WTC11 (cell line): ENCODE measurements at regions not wholly inside any gene's neighbourhood (a gene's known extent, or its start where the extent isn't known, plus 50 kb on each side); places are given as distances from the start of the nearest gene placed in this dataset.
"Not testable (repeated sequence)": the region's sequence is repeated elsewhere in the genome, so short reads cannot be mapped to it uniquely, and the experiment has no call there.

ENCODE experiments used
- ATAC-seq: fragments of 200-7000 bp; cut with Tn5 transposase; 2 replicates; pipeline ENCODE4 v1.10.0; 2021; ENCODE audit warnings: mild to moderate bottlenecking, moderate library complexity
- CTCF ChIA-PET: fragments of 300-600 bp; sonication (Branson Sonifier 250); formaldehyde crosslinking; loops from one replicate; lab custom pipeline; 2021; ENCODE audit warnings: antibody characterized with exemption; lab: Charles Lee
- POLR2A ChIA-PET: fragments of 350-600 bp; sonication (Branson Sonifier 250); formaldehyde crosslinking; loops from one replicate; lab custom pipeline; 2021; ENCODE audit warnings: antibody characterized with exemption; lab: Charles Lee
- DNase-seq: peaks from one replicate; pipeline ENCODE4 v3.0.0; 2021; ENCODE audit warnings: low spot score
- H3K27ac Mint-ChIP-seq: 2 replicates; pipeline ENCODE4 v1.8.0; 2021; ENCODE audit warnings: mixed read lengths
- H3K27me3 Mint-ChIP-seq: 2 replicates; pipeline ENCODE4 v1.8.0; 2021; ENCODE audit warnings: low read depth, mild to moderate bottlenecking, moderate library complexity, mixed read lengths
- H3K36me3 Mint-ChIP-seq: 2 replicates; pipeline ENCODE4 v1.8.0; 2021; ENCODE audit warnings: mixed read lengths
- H3K4me1 Mint-ChIP-seq: 2 replicates; pipeline ENCODE4 v1.8.0; 2022; ENCODE audit warnings: mixed read lengths
- H3K4me3 Mint-ChIP-seq: 2 replicates; pipeline ENCODE4 v1.8.0; 2021; ENCODE audit warnings: mild to moderate bottlenecking, moderate library complexity, mixed read lengths
- H3K9me3 Mint-ChIP-seq: 2 replicates; pipeline ENCODE4 v1.8.0; 2021; ENCODE audit warnings: mixed read lengths
- ATF1 ChIP-seq: sonication (generic); formaldehyde crosslinking; IDR thresholded peaks from 2 replicates; pipeline ENCODE4 v1.8.1; 2023; ENCODE audit warnings: mild to moderate bottlenecking, moderate library complexity, missing genetic modification reagents
- NR3C1 ChIP-seq: sonication (generic); formaldehyde crosslinking; conservative IDR thresholded peaks from 2 replicates; pipeline ENCODE4 v1.8.1; 2023; ENCODE audit warnings: low read depth, mild to moderate bottlenecking, missing genetic modification reagents
- OVOL2 ChIP-seq: fragments of 250-450 bp; sonication (Bioruptor Pico); IDR thresholded peaks from 2 replicates; pipeline ENCODE4 v1.9.0; 2021; ENCODE audit warnings: mild to moderate bottlenecking, borderline replicate concordance
- SMAD4 ChIP-seq: sonication (generic); formaldehyde crosslinking; IDR thresholded peaks from 2 replicates; pipeline ENCODE4 v1.8.0; 2022; ENCODE audit warnings: mild to moderate bottlenecking, missing genetic modification reagents
- TF ChIP-seq, protein P1 (sequence below): sonication (generic); formaldehyde crosslinking; IDR thresholded peaks from 2 replicates; pipeline ENCODE4 v1.8.0; 2023; ENCODE audit warnings: missing genetic modification reagents
- TF ChIP-seq, protein P2 (sequence below): sonication (generic); formaldehyde crosslinking; IDR thresholded peaks from 2 replicates; pipeline ENCODE4 v1.8.1; 2023; ENCODE audit warnings: mild to moderate bottlenecking, missing genetic modification reagents
- TF ChIP-seq, protein P3 (sequence below): sonication (generic); formaldehyde crosslinking; IDR thresholded peaks from 2 replicates; pipeline ENCODE4 v1.8.0; 2022; ENCODE audit warnings: mild to moderate bottlenecking, missing genetic modification reagents
- TF ChIP-seq, protein P4 (sequence below): sonication (generic); formaldehyde crosslinking; IDR thresholded peaks from 2 replicates; pipeline ENCODE4 v1.8.1; 2023; ENCODE audit warnings: mild to moderate bottlenecking, missing genetic modification reagents, moderate library complexity
- TF ChIP-seq, protein P5 (sequence below): fragments of 250-450 bp; sonication (Bioruptor Pico); IDR thresholded peaks from 2 replicates; pipeline ENCODE4 v1.9.0; 2021; ENCODE audit warnings: mild to moderate bottlenecking
- TF ChIP-seq, protein P6 (sequence below): fragments of 250-450 bp; sonication (Bioruptor Pico); IDR thresholded peaks from 2 replicates; pipeline ENCODE4 v1.9.0; 2021; ENCODE audit warnings: mild to moderate bottlenecking
- TF ChIP-seq, protein P7 (sequence below): sonication (generic); formaldehyde crosslinking; IDR thresholded peaks from 2 replicates; pipeline ENCODE4 v1.8.1; 2022; ENCODE audit warnings: mild to moderate bottlenecking, missing genetic modification reagents, moderate library complexity, borderline replicate concordance
- TF ChIP-seq, protein P8 (sequence below): fragments of 200-600 bp; IDR thresholded peaks from 2 replicates; pipeline ENCODE4 v1.8.0; 2022; ENCODE audit warnings: antibody characterized with exemption

DNA sequence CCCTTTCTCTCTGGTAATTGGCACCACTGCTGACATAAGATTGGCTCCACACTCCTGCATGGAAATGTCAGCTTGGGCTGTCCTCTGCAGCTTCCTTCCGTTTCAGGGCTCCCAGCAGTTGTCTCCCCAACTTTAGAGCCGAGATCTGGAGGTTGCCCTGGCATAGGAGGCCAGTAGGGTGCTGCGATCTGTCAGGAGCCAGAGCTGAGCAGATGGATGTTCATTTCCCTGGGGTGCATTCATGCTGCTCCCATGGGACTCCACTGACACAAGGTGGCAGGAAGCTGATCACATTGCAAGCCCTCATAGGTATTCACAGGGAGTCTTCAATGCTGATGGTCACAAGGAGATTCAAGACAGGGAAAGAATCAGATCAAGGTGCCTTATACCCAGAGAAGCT, 116.6 kb upstream of the RAI2 start:
- Mint-ChIP-seq H3K4me3 (no peak overlapping the region), H3K9me3 (0 out of 2 replicates have a peak, but pooled peaks cover 2% of the 10 kb centered on the region), H3K36me3 (no peaks in the 10 kb centered on the region), H3K4me1 (peaks cover 9% of the 10 kb centered on the region), H3K27ac (no peak overlapping the region), H3K27me3 (no peaks in the 10 kb centered on the region; the same call in 1 of the 2 replicates)
- ATAC-seq (no peak), DNase-seq (no peak)
- CTCF ChIA-PET = no interaction called here
- TF ChIP-seq, protein P1, sequence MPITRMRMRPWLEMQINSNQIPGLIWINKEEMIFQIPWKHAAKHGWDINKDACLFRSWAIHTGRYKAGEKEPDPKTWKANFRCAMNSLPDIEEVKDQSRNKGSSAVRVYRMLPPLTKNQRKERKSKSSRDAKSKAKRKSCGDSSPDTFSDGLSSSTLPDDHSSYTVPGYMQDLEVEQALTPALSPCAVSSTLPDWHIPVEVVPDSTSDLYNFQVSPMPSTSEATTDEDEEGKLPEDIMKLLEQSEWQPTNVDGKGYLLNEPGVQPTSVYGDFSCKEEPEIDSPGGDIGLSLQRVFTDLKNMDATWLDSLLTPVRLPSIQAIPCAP = no peak
- TF ChIP-seq ATF1 (CRISPR knock-in tag) = no peak
- TF ChIP-seq, protein P2, sequence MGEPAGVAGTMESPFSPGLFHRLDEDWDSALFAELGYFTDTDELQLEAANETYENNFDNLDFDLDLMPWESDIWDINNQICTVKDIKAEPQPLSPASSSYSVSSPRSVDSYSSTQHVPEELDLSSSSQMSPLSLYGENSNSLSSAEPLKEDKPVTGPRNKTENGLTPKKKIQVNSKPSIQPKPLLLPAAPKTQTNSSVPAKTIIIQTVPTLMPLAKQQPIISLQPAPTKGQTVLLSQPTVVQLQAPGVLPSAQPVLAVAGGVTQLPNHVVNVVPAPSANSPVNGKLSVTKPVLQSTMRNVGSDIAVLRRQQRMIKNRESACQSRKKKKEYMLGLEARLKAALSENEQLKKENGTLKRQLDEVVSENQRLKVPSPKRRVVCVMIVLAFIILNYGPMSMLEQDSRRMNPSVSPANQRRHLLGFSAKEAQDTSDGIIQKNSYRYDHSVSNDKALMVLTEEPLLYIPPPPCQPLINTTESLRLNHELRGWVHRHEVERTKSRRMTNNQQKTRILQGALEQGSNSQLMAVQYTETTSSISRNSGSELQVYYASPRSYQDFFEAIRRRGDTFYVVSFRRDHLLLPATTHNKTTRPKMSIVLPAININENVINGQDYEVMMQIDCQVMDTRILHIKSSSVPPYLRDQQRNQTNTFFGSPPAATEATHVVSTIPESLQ = no peak
- POLR2A ChIA-PET = no interaction called here

DNA sequence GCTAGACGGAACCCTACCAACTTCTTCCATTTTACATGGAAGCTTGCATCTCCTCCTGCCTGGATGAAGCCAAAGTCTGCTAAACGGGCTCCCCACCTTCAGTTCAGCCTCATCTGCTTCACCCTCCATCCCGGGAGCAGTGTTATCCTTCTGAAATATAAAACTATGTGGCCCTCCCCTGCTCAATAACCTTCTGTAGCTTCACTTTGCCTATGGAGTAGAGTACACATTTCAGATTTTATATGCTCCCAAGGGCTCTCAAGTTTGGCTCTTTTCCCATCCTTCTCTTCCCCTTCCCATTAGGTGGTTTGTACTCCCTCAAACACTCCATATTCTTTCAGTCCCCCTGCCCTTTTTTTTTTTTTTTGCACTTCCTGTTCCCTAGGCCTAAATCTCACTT, 115.9 kb upstream of the RAI2 start:
- peaks cover 9% of the 10 kb centered on the region for H3K4me1 Mint-ChIP-seq
- H3K4me3 Mint-ChIP-seq = no peak overlapping the region
- H3K36me3 Mint-ChIP-seq = no peaks in the 10 kb centered on the region
- no peak for TF ChIP-seq NR3C1 (CRISPR knock-in tag)
- TF ChIP-seq SMAD4 (CRISPR knock-in tag) = no peak
- TF ChIP-seq, protein P3, sequence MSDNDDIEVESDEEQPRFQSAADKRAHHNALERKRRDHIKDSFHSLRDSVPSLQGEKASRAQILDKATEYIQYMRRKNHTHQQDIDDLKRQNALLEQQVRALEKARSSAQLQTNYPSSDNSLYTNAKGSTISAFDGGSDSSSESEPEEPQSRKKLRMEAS (CRISPR knock-in tag) = no peak
- TF ChIP-seq, protein P4, sequence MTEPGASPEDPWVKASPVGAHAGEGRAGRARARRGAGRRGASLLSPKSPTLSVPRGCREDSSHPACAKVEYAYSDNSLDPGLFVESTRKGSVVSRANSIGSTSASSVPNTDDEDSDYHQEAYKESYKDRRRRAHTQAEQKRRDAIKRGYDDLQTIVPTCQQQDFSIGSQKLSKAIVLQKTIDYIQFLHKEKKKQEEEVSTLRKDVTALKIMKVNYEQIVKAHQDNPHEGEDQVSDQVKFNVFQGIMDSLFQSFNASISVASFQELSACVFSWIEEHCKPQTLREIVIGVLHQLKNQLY (CRISPR knock-in tag) = no peak
- TF ChIP-seq, protein P5, sequence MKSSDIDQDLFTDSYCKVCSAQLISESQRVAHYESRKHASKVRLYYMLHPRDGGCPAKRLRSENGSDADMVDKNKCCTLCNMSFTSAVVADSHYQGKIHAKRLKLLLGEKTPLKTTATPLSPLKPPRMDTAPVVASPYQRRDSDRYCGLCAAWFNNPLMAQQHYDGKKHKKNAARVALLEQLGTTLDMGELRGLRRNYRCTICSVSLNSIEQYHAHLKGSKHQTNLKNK (CRISPR knock-in tag) = no peak
- TF ChIP-seq, protein P6, sequence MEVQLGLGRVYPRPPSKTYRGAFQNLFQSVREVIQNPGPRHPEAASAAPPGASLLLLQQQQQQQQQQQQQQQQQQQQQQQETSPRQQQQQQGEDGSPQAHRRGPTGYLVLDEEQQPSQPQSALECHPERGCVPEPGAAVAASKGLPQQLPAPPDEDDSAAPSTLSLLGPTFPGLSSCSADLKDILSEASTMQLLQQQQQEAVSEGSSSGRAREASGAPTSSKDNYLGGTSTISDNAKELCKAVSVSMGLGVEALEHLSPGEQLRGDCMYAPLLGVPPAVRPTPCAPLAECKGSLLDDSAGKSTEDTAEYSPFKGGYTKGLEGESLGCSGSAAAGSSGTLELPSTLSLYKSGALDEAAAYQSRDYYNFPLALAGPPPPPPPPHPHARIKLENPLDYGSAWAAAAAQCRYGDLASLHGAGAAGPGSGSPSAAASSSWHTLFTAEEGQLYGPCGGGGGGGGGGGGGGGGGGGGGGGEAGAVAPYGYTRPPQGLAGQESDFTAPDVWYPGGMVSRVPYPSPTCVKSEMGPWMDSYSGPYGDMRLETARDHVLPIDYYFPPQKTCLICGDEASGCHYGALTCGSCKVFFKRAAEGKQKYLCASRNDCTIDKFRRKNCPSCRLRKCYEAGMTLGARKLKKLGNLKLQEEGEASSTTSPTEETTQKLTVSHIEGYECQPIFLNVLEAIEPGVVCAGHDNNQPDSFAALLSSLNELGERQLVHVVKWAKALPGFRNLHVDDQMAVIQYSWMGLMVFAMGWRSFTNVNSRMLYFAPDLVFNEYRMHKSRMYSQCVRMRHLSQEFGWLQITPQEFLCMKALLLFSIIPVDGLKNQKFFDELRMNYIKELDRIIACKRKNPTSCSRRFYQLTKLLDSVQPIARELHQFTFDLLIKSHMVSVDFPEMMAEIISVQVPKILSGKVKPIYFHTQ = no peak
- TF ChIP-seq, protein P7, sequence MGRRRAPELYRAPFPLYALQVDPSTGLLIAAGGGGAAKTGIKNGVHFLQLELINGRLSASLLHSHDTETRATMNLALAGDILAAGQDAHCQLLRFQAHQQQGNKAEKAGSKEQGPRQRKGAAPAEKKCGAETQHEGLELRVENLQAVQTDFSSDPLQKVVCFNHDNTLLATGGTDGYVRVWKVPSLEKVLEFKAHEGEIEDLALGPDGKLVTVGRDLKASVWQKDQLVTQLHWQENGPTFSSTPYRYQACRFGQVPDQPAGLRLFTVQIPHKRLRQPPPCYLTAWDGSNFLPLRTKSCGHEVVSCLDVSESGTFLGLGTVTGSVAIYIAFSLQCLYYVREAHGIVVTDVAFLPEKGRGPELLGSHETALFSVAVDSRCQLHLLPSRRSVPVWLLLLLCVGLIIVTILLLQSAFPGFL (CRISPR knock-in tag) = no peak
- TF ChIP-seq, protein P8, sequence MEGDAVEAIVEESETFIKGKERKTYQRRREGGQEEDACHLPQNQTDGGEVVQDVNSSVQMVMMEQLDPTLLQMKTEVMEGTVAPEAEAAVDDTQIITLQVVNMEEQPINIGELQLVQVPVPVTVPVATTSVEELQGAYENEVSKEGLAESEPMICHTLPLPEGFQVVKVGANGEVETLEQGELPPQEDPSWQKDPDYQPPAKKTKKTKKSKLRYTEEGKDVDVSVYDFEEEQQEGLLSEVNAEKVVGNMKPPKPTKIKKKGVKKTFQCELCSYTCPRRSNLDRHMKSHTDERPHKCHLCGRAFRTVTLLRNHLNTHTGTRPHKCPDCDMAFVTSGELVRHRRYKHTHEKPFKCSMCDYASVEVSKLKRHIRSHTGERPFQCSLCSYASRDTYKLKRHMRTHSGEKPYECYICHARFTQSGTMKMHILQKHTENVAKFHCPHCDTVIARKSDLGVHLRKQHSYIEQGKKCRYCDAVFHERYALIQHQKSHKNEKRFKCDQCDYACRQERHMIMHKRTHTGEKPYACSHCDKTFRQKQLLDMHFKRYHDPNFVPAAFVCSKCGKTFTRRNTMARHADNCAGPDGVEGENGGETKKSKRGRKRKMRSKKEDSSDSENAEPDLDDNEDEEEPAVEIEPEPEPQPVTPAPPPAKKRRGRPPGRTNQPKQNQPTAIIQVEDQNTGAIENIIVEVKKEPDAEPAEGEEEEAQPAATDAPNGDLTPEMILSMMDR = no peak
- no peak for TF ChIP-seq OVOL2 (CRISPR knock-in tag)
- ChIA-PET POLR2A (no interaction called here), CTCF (no interaction called here)
- DNase-seq (no peak), ATAC-seq (no peak)
- H3K27ac Mint-ChIP-seq = no peak overlapping the region
- no peaks in the 10 kb centered on the region; the same call in 1 of the 2 replicates for H3K27me3 Mint-ChIP-seq
- no peaks in the 10 kb centered on the region for H3K9me3 Mint-ChIP-seq

DNA sequence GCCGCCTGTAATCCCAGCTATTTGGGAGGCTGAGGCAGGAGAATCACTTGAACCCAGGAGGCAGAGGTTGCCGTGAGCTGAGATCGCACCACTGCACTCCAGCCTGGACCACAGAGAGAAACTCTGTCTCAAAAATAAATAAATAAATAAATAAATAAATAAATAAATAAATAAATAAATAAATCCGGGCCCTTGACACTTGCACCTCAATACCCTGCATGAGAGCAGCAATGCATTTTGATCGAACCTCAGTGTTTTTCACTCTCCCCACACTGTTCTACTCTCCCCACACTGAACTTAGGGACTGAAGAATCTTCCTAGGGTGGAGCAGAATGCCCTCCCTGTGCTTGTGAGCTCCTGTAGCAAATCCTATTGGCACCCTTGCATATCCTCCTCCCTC, 114.3 kb upstream of the RAI2 start:
- H3K27me3 Mint-ChIP-seq, ATAC-seq, POLR2A ChIA-PET, DNase-seq, H3K9me3 Mint-ChIP-seq, H3K4me3 Mint-ChIP-seq, CTCF ChIA-PET, H3K4me1 Mint-ChIP-seq, H3K27ac Mint-ChIP-seq, H3K36me3 Mint-ChIP-seq: not testable (repeated sequence)
